GM19238 (cell line): ENCODE measurements at regions not wholly inside any gene's neighbourhood (a gene's known extent, or its start where the extent isn't known, plus 50 kb on each side); places are given as distances from the start of the nearest gene placed in this dataset.

ENCODE experiments used
- DNase-seq: peaks from one replicate; pipeline ENCODE4 v3.0.0; 2011; ENCODE audit warnings: low spot score; ENCODE audit not compliant: insufficient read length

- DNase-seq: no peak
Observed at GRCh38 chr7:24521917-24522623, 51.2 kb upstream of the PALS2 start.
